ENCODE measurements at regions not wholly inside any gene's neighbourhood (a gene's known extent, or its start where the extent isn't known, plus 50 kb on each side); places are given as distances from the start of the nearest gene placed in this dataset.

DNA sequence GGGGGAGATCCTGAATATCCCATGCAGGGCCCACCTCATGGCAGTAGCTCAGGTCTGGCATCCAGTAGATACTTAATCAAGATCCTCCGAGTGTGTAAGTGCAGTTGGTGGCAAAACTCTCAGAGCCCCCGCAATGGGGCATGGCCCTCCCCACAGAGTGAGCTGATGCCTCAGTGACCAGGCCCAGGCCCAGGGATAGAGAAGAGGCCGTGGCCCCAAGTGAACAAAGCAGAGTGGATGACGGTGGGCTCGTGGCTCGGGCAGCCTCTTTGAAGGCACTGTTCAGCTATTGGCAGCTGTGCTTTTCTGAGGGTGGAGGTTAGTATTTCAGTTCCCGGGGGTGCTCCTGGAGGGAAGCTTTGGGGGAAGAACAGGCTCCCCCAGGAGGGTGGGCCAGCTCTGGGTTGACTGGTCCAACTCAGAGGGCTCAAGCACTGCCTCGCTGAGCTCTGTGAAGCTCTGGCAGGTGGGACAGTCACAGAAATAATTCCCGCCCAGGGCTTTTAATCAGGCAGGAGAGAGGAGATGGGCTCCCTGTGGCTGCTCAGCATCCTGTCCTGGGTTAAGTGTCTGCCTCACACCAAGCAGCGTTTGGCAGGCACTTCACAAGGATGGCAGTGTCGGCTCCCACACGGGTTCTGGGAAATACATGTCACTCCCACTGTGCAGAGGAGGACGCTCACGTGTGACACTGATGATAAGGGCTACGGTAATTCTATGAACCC, 583.6 kb downstream of the TCERG1L start:
- TF ChIP-seq EZH2phosphoT487 (IDR thresholded peaks at IDR 0.05; ENCODE audit: borderline replicate concordance, low read length) (no peak), EZH2 (IDR thresholded peaks at IDR 0.05; ENCODE audit: low read length, unreplicated experiment) (no peak)
- TF ChIP-seq, protein P1, sequence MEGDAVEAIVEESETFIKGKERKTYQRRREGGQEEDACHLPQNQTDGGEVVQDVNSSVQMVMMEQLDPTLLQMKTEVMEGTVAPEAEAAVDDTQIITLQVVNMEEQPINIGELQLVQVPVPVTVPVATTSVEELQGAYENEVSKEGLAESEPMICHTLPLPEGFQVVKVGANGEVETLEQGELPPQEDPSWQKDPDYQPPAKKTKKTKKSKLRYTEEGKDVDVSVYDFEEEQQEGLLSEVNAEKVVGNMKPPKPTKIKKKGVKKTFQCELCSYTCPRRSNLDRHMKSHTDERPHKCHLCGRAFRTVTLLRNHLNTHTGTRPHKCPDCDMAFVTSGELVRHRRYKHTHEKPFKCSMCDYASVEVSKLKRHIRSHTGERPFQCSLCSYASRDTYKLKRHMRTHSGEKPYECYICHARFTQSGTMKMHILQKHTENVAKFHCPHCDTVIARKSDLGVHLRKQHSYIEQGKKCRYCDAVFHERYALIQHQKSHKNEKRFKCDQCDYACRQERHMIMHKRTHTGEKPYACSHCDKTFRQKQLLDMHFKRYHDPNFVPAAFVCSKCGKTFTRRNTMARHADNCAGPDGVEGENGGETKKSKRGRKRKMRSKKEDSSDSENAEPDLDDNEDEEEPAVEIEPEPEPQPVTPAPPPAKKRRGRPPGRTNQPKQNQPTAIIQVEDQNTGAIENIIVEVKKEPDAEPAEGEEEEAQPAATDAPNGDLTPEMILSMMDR (conservative IDR thresholded peaks at IDR 0.05; ENCODE audit: low read depth, low read length), result no peak
- no TSS peak for BruUV-seq (replicated peaks)
- intact Hi-C loops (cut with micrococcal nuclease), result no loop called here
- Histone ChIP-seq H3K4me1 (ENCODE audit: insufficient read depth, low read length) (no peaks in the 10 kb centered on the region), H3K79me2 (ENCODE audit: low read length) (no peaks in the 10 kb centered on the region), H3K4me2 (ENCODE audit: low read length) (no peak overlapping the region), H3K9ac (ENCODE audit: low read length) (no peak overlapping the region), H3F3A (ENCODE audit: low read length, unreplicated experiment) (no peaks in the 10 kb centered on the region), H3K9me3 (ENCODE audit: low read length) (no peaks in the 10 kb centered on the region), H2AFZ (ENCODE audit: low read length) (no peak overlapping the region), H3K9me2 (replicated peaks; ENCODE audit: low read length) (no peaks in the 10 kb centered on the region), H3K4me3 (ENCODE audit: low read length) (no peak overlapping the region), H3K36me3 (ENCODE audit: low read depth, low read length) (no peaks in the 10 kb centered on the region), H3K27me3 (ENCODE audit: low read length) (no peaks in the 10 kb centered on the region), H4K20me1 (ENCODE audit: low read length) (no peaks in the 10 kb centered on the region), H3K27ac (ENCODE audit: low read length) (no peak overlapping the region)
- CTCF ChIA-PET, result no interaction called here
- no peak for ATAC-seq
- no peak for DNase-seq
- POLR2A ChIA-PET (ENCODE audit: unreplicated experiment), result no interaction called here

DNA sequence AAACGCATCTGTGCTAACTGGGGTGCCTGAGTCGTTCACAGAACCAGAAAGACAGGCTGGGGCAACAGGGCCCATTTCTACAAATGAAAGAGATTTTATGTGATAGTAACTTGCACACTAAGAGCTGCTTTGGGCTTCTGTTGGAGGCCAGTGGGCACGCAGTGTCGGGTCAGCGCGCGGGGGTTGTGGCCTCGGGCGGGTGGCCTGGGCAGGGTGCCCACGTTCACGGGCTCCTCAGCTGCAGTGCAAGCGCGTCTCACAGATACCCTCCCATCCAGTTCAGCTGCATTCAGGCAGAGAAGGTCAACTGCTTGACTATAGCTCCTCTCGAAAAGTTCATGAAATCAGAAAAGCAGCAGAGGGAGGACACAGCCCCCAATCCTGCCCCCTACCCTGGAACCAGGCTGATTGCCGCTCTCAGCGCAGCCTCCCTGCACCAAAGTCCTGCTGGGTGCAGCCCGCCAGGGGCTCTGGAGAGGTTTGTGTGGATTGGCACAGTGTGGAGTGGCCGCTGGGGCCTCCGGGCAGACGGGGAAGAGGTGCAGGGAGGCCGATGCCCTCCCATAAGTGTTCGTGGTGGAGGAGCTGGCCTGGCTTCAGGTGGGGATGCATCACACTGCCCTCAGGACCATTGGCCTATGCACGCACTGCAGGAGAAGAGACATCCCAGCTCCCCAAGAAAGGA, 582.8 kb downstream of the TCERG1L start:
- H3K4me3 ChIP-seq (ENCODE audit: low read length), result no peak overlapping the region
- H3K36me3 ChIP-seq (ENCODE audit: low read depth, low read length), result no peaks in the 10 kb centered on the region
- H3K27me3 ChIP-seq (ENCODE audit: low read length), result no peaks in the 10 kb centered on the region
- DNase-seq (no peak), ATAC-seq (no peak)
- CTCF ChIA-PET, result no interaction called here
- H3K4me2 ChIP-seq (ENCODE audit: low read length), result no peak overlapping the region
- H3F3A ChIP-seq (ENCODE audit: low read length, unreplicated experiment), result no peaks in the 10 kb centered on the region
- POLR2A ChIA-PET (ENCODE audit: unreplicated experiment), result no interaction called here
- no peaks in the 10 kb centered on the region for H4K20me1 ChIP-seq (ENCODE audit: low read length)
- no peak overlapping the region for H3K9ac ChIP-seq (ENCODE audit: low read length)
- H2AFZ ChIP-seq (ENCODE audit: low read length), result no peak overlapping the region
- H3K79me2 ChIP-seq (ENCODE audit: low read length), result no peaks in the 10 kb centered on the region
- TF ChIP-seq EZH2 (IDR thresholded peaks at IDR 0.05; ENCODE audit: low read length, unreplicated experiment) (no peak), EZH2phosphoT487 (IDR thresholded peaks at IDR 0.05; ENCODE audit: borderline replicate concordance, low read length) (no peak)
- TF ChIP-seq, protein P1 (conservative IDR thresholded peaks at IDR 0.05; ENCODE audit: low read depth, low read length), result no peak
- H3K9me2 ChIP-seq (replicated peaks; ENCODE audit: low read length), result no peaks in the 10 kb centered on the region
- no peaks in the 10 kb centered on the region for H3K4me1 ChIP-seq (ENCODE audit: insufficient read depth, low read length)
- intact Hi-C loops (cut with micrococcal nuclease), result no loop called here
- H3K9me3 ChIP-seq (ENCODE audit: low read length), result no peaks in the 10 kb centered on the region
- BruUV-seq (replicated peaks), result no TSS peak
- no peak overlapping the region for H3K27ac ChIP-seq (ENCODE audit: low read length)

GRCh38 chr10:130729876-130730275, 581.6 kb downstream of the TCERG1L start:
- no TSS peak for BruUV-seq (replicated peaks)
- intact Hi-C loops (cut with micrococcal nuclease), result no loop called here

More at GRCh38 chr10:130729876-130730275, 581.6 kb downstream of the TCERG1L start:
- Histone ChIP-seq H3K9ac (ENCODE audit: low read length) (no peak overlapping the region), H3F3A (ENCODE audit: low read length, unreplicated experiment) (no peaks in the 10 kb centered on the region), H3K27ac (ENCODE audit: low read length) (no peak overlapping the region), H3K4me2 (ENCODE audit: low read length) (no peak overlapping the region), H3K79me2 (ENCODE audit: low read length) (no peaks in the 10 kb centered on the region), H3K9me2 (replicated peaks; ENCODE audit: low read length) (no peaks in the 10 kb centered on the region), H3K4me1 (ENCODE audit: insufficient read depth, low read length) (no peaks in the 10 kb centered on the region), H3K9me3 (ENCODE audit: low read length) (no peaks in the 10 kb centered on the region), H3K4me3 (ENCODE audit: low read length) (no peak overlapping the region), H4K20me1 (ENCODE audit: low read length) (no peaks in the 10 kb centered on the region), H3K27me3 (ENCODE audit: low read length) (no peaks in the 10 kb centered on the region), H3K36me3 (ENCODE audit: low read depth, low read length) (no peaks in the 10 kb centered on the region), H2AFZ (ENCODE audit: low read length) (no peak overlapping the region)
- TF ChIP-seq EZH2 (IDR thresholded peaks at IDR 0.05; ENCODE audit: low read length, unreplicated experiment) (no peak), EZH2phosphoT487 (IDR thresholded peaks at IDR 0.05; ENCODE audit: borderline replicate concordance, low read length) (no peak)
- TF ChIP-seq, protein P1 (conservative IDR thresholded peaks at IDR 0.05; ENCODE audit: low read depth, low read length), result no peak
- ATAC-seq (no peak), DNase-seq (no peak)
- CTCF ChIA-PET, result no interaction called here
- POLR2A ChIA-PET (ENCODE audit: unreplicated experiment), result no interaction called here
